ENCODE measurements at regions not wholly inside any gene's neighbourhood (a gene's known extent, or its start where the extent isn't known, plus 50 kb on each side); places are given as distances from the start of the nearest gene placed in this dataset.

- no peak for TF ChIP-seq CTCF (conservative IDR thresholded peaks at IDR 0.05 in 1 of 2, IDR thresholded peaks at IDR 0.05 in 1 of 2; ENCODE audit: extremely low read depth in 1 of 2, insufficient read depth in 1 of 2, low read depth in 1 of 2, low read length in 2 of 2)
- no peak for TF ChIP-seq EZH2 (IDR thresholded peaks at IDR 0.05; ENCODE audit: borderline replicate concordance, low read length)
These were observed 214.3 kb upstream of the SGO1 start for GRCh38 chr3:20400281-20400680.

Measured in mammary epithelial cell (primary cell).